KBM-7 (cell line): ENCODE measurements at regions not wholly inside any gene's neighbourhood (a gene's known extent, or its start where the extent isn't known, plus 50 kb on each side); places are given as distances from the start of the nearest gene placed in this dataset.

Experiments used
- DNase-seq: peaks from one replicate; pipeline ENCODE4 v3.0.0-alpha.2; 2015
- in situ Hi-C: fragments of 300-500 bp; cut with MboI; formaldehyde crosslinking; loops from 2 replicates; pipeline ENCODE4 v1.14.3; 2020; ENCODE audit warnings: low sequenced_read_pairs, low pct_unique_long_range_greater_than_20kb, mixed read lengths

DNA sequence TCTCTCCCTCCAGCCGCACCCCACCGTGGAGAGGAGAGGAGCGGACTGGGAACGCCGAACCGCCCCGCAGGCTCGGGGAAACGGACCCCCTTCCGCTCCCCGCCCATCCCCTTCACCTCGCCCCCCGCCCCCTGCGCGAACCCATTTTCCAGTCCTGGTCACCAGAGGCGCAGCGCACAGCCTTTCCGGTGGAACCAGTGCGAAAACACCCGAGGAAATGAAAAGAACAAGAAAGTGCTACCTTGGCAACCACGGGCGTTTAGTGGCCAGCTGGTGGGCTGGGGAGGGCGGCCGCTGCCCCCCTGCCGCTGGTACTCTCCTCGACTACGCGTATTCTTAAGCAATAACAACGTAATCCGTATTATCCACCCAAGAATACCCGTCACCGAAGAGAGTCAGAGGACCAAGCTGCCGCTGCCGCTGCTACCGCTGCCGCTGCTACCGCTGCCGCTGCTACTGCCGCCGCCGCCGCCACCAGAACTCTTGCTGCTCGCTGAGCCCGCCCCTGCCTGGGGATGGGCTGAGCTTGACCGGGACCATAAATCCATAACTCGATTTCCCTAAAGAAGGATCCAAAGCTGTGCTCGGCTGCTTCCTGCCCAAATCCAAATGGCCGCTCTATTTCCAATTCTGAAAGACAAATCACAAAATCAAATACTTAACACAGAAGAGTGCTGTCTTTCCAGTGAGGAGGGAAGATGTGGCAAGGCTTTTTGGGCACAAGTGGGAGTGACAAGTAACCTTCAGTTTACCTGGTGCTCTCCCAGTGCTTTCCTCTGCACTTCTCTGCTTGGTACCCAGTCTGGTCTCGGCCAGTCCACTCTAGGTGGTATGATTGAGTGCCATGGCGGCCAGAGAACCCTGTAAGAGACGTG is 125.2 kb upstream of the DPYD start:
- in situ Hi-C loops, result no loop called here

DNA sequence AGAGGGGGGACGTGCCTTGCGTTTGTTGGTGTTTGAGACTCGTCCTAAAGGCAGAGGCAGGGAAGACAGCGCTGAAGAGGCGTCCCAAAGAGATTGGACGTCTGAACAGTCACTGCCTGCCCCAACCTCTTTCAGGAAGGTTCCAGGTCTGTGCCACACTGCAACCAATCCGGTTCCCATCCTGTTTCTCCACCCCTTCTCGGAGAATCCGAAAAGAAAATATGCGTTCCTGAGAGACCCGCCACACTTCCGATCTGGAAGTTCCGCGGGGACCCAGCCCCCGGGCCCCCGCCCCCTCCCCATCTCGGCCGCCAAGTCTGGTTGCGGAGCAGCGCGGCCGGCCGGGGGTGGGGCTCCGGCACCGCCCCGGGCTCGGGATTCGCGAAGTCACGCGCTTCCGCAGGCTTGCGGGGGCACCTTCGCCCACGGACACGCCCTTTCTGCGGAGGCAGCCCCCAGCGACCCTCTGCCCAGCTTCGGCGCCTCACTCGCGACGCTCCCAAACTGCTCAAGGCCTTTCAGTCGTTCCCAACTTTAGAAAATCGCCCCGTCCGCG is 124.5 kb upstream of the DPYD start:
- DNase-seq, result no peak
- in situ Hi-C loops, result no loop called here

More for the DNA sequence above, 125.2 kb upstream of the DPYD start:
- DNase-seq, result no peak

DNA sequence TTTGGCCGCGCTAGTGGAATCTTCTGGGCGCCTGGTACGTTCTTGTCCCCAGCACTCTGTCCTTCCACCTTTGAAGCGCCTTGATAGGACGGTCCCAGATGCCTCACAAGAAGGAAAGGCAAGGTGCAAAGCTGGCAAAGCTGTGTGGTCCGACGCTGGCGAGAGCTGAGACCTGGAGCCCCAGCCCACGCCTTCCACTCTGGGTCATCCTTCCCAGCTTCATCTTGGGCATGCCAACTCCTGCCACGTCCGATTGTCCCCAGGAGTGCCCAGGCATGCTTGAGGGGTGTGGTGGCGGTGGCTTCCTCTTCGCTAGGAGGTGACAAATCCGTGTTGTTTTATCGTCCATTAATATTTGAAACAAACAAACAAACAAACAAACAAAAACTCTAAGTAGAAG is 123.9 kb upstream of the DPYD start:
- DNase-seq, result no peak
- in situ Hi-C loops, result no loop called here

DNA sequence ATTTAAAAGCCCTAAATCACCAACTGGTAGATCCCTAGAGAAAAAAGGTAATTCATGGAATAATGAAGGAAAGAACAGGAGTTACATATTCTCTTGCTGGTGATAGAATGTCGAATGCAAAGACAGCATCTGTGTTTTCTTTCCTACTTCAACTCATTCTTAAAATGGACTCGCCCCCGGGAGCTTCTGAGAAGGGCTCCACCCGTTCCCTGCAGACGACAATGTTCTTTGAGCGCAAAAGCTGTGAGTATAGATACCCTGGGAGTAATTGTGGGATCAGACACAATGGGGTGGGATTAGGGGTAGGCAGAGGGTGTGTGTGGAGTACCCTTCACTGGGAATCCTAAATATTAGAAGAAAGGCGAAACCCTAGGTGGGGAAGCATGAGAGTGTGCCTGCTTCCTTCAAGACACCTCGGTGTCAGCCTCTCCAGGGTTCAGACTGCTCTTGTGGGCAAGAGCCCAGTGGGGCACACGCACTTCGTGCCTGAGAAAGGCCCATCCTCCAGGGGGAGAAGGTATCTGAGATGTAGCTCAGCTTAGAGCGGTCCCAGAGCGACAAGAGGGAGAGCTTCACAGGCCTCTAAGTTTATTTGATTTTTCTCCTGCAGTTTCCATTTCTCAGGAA is 123.3 kb upstream of the DPYD start:
- in situ Hi-C loops, result no loop called here
- DNase-seq, result no peak

DNA sequence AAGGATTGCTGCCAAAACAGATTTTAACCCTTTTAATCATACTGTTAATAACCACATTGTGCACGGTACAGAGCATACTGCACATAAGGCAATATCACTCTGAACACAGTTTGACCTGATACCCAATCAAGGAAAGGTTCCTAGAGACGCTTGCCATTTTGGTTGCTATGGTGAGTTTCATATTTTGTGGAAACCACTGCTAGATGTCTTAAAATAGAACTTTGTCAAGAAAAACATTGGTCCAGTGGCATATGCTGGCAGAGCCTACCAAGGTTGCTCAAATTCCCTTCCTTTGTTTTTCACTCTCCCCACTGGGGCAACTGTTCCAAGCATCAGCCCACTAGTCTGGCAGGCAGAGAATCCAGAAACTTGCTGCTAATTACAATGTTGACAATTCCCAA is 114.8 kb upstream of the DPYD start:
- no peak for DNase-seq
- in situ Hi-C loops, result no loop called here

- no peak for DNase-seq
- in situ Hi-C loops, result no loop called here
Measured at GRCh38 chr1:98034505-98034904, 113.7 kb upstream of the DPYD start.

GRCh38 chr1:98032958-98033357 is 112.1 kb upstream of the DPYD start:
- in situ Hi-C loops, result no loop called here
- DNase-seq, result no peak

DNA sequence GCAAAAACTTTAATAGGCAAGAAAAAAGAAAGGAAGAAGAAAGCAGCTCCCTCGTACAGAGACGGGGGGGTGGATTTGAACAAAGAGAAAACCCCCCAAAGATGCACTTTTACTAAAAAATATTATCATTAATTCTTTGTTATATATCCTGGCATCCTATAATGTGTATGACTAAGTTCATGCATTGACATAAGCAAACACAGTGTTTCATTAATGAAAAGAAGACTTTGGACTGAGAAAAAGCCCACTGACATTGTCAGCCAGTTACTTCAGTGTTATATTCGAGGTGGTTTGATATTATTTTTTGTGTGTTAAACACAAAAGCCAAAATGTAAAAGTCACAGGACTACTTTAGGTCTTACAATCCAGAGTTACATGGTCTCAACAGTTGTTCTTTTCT is 110.1 kb upstream of the DPYD start:
- in situ Hi-C loops, result no loop called here
- no peak for DNase-seq

GRCh38 chr1:98030483-98030882 is 109.6 kb upstream of the DPYD start:
- no peak for DNase-seq
- in situ Hi-C loops, result no loop called here

DNA sequence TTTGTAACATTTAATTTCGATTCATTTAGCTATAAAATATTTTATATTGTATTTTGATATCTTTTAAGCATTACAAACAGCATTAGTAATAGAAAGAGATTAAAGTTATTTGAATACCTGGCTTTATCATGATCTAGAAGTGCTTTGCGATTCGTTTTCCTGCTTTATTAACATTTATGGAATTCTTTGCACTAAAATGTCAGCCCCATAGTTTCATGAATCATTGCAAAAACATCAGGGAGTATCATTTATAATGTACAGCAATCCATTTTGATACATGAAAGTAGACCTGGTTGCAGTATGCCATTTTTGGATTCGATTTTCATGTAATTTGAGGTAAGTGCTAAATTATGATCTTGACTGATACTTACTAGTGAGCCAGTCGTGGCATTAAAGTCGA is 108.0 kb upstream of the DPYD start:
- in situ Hi-C loops, result no loop called here
- no peak for DNase-seq

DNA sequence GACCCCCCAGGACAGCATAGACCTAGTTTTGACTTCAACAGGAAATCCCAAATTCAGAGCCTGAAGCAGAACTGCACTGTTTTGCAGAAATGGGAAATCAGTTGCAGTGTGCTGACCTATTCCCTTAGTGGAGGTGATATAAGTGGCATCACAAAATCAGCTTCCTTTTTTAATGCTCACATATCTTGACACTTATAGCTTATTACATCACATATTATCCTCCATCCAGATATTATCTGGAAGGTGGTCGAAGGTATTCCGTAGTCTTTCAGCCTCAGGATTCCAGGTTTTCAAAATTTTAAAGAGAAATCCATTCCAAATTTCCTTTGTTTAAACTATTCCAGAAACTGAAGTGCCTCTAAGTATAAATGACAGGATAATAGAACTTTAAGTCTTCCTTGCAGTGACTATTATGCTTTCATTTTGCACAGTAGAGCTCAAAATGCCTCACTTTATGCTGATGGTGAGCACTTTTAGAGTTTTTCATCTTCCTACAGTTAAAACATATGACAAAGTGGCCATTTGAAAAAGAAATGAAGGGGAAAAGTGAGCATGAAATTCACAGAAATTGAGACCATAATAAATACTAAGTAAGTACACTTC is 106.4 kb upstream of the DPYD start:
- in situ Hi-C loops, result no loop called here
- DNase-seq, result no peak

- in situ Hi-C loops, result no loop called here
- no peak for DNase-seq
Measured at GRCh38 chr1:98025858-98026257, 105.0 kb upstream of the DPYD start.

GRCh38 chr1:98021126-98021525 is 100.3 kb upstream of the DPYD start:
- in situ Hi-C loops, result no loop called here
- DNase-seq, result no peak

DNA sequence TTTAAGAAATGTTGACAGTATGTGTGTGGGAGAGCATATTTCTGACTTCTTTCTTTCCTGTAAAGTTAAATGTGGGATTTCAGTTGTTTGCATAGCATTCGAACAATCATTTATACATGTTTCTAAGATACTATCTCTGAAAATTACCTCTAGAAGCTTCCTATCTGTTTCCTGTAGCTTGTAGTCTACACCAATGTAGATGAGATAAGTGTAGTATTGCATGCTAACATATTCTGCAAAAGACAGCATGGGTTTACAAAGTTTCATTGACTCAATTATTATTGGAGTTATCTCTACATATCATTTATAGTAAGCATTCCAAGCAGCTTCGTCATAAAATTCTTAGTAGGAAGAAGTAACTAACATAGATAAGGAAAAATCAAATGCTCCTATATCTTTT is 98.9 kb upstream of the DPYD start:
- no peak for DNase-seq
- in situ Hi-C loops, result no loop called here

GRCh38 chr1:98018074-98018473 is 97.2 kb upstream of the DPYD start:
- no peak for DNase-seq
- in situ Hi-C loops, result no loop called here

DNA sequence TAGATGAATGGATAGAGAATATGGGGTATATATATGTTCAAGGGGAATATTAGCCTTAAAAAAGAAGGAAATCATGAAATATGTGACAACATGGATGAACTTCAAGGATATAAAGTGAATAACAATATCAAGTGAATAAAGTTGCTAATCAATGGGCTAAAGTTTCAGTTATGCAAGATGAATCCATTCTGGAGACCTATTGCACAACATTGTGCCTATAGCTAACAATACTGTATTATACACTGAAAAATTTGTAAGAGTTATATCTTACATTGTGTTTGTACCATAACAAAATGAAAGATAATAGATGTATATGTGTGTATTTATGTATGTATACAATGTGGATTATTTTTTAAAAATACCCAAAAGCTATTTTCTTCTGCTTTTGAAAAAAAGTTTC is 96.3 kb upstream of the DPYD start:
- in situ Hi-C loops, result no loop called here
- DNase-seq, result no peak

GRCh38 chr1:98008373-98008772 is 87.5 kb upstream of the DPYD start:
- DNase-seq, result no peak
- in situ Hi-C loops, result no loop called here

- no peak for DNase-seq
- in situ Hi-C loops, result no loop called here
Measured at GRCh38 chr1:98005326-98006010, 84.6 kb upstream of the DPYD start.

GRCh38 chr1:98003442-98003841 is 82.6 kb upstream of the DPYD start:
- no peak for DNase-seq
- in situ Hi-C loops, result no loop called here

GRCh38 chr1:98002288-98002687 is 81.5 kb upstream of the DPYD start:
- in situ Hi-C loops, result no loop called here
- no peak for DNase-seq
